Heart right ventricle (tissue), 16 donors: ENCODE measurements at regions not wholly inside any gene's neighbourhood (a gene's known extent, or its start where the extent isn't known, plus 50 kb on each side); places are given as distances from the start of the nearest gene placed in this dataset.

ENCODE experiments used
- ATAC-seq, 8 donors: fragments of 200-7000 bp; cut with Tn5 transposase; one replicate each; pipeline ENCODE4 v1.9.1; 2020; ENCODE audit warnings: mild to moderate bottlenecking in 8 of 8, moderate library complexity in 8 of 8, moderate number of reproducible peaks in 1 of 8
- DNase-seq, 2 donors: peaks; one replicate each; pipeline ENCODE4 v3.0.0-alpha.2; 2020
- H3K27ac ChIP-seq, 10 donors: fragments of 200-600 bp; sonication (generic) in 2 of 10; one replicate each; pipeline versions ENCODE4 v1.5.0 to v1.8.0; 2020 to 2022; ENCODE audit warnings: mild to moderate bottlenecking in 3 of 10
- H3K27me3 ChIP-seq, 7 donors: fragments of 200-600 bp; one replicate each; pipeline ENCODE4 v1.8.0; 2021 to 2022; ENCODE audit warnings: mild to moderate bottlenecking in 2 of 7
- H3K36me3 ChIP-seq, 9 donors: fragments of 200-600 bp; sonication (generic) in 1 of 9; one replicate each; pipeline versions ENCODE4 v1.5.0 to v1.8.0; 2020 to 2022; ENCODE audit warnings: mild to moderate bottlenecking in 2 of 9
- H3K4me1 ChIP-seq, 9 donors: fragments of 200-600 bp; sonication (generic) in 1 of 9; one replicate each; pipeline versions ENCODE4 v1.5.0 to v1.8.0; 2020 to 2022; ENCODE audit warnings: mild to moderate bottlenecking in 4 of 9
- H3K4me3 ChIP-seq, 10 donors: fragments of 200-600 bp; sonication (generic) in 2 of 10; one replicate each; pipeline versions ENCODE4 v1.5.0 to v1.8.0; 2020 to 2022; ENCODE audit warnings: mild to moderate bottlenecking in 7 of 10, moderate library complexity in 2 of 10
- H3K9me3 ChIP-seq, 11 donors: fragments of 200-600 bp in 10 of 11; sonication (generic) in 2 of 11; one replicate each; pipeline versions ENCODE4 v1.5.0 to v1.8.0; 2013 to 2022; ENCODE audit warnings: mild to moderate bottlenecking in 2 of 11, control low read depth in 1 of 11, moderate library complexity in 1 of 11
- CTCF ChIP-seq, 9 donors: fragments of 200-600 bp; sonication (generic) in 2 of 9; IDR thresholded peaks; one replicate each; pipeline versions ENCODE4 v1.5.0 to v1.8.0; 2021 to 2022; ENCODE audit warnings: antibody characterized with exemption in 9 of 9, mild to moderate bottlenecking in 5 of 9, moderate library complexity in 1 of 9
- WGBS, 2 donors: extraction: QIAGEN DNeasy Blood & Tissue Kit; methylation state at CpG; one replicate each; pipeline ENCODE4 v1.1.7; 2013; ENCODE audit warnings: inconsistent platforms in 1 of 2; 5-methylcytosine and 5-hydroxymethylcytosine counted together
- intact Hi-C, 10 donors: fragments of 100-400 bp; cut with DNase I; formaldehyde crosslinking; loops; one replicate each; pipeline versions ENCODE4 v1.11.1 to v1.14.2; 2022
- donor health status: Arrhythmogenic right ventricular cardiomyopathy.
- donor health status: ischemic (EF 13 %, LVEDD 7.1; RV severe dilation, severe dysfunction).
- donor health status: healthy with polysubstance abuse.
- donor health status: DM: no; HTN: yes; CAD: no.
- donor health status: DM: no; HTN: no; CAD: no.
- donor health status: ischemic (EF 25% LVEDD 6.9; RV normal size, moderate dysfunction).
- donor health status: ischemic (EF 25% LVEDD 5.7; RV mildly dilated, moderate dysfunction).
- donor health status: healthy.
- donor health status: DM: yes; HTN: yes; CAD: no.
- donor health status: Ischemic cardiomyopathy.
- donor health status: ischemic (EF 35%, LVEDD 5.7; RV mildly dilated, moderate dysfunction).
- donor health status: nonischemic (EF 11% LVEDD 7.7; RV severe dilation, severe dysfunction).
- donor health status: DM: yes; HTN: yes; CAD: no.
- donor health status: PGD.
- donor health status: ischemic (EF 29% LVEDD 5.4; RV normal size, mild dysfunction).
- donor health status: nonischemic (EF 23%, LVEDD 6.1; RV moderate dilation, normal function).

GRCh38 chr15:95912728-95913127 is 417.8 kb upstream of the NR2F2 start:
- H3K4me1 ChIP-seq, result no peaks in the 10 kb centered on the region
- no peaks in the 10 kb centered on the region for H3K9me3 ChIP-seq
- DNase-seq (no peak), ATAC-seq (no peak)
- 87 to 94% methylated on average over 2 of the region's 2 CpGs for whole genome bisulfite sequencing, 2 donors
- peaks cover 0 to 8% (median 0%) of the 10 kb centered on the region in 7 donors for H3K27me3 ChIP-seq
- no peak for TF ChIP-seq CTCF (IDR thresholded peaks at IDR 0.05)
- no peaks in the 10 kb centered on the region for H3K36me3 ChIP-seq
- intact Hi-C loops, result no loop called here
- no peak overlapping the region for H3K27ac ChIP-seq
- H3K4me3 ChIP-seq, result no peak overlapping the region

GRCh38 chr15:95916568-95916967 is 413.9 kb upstream of the NR2F2 start:
- intact Hi-C loops, result no loop called here

GRCh38 chr15:95918525-95918924 is 412.0 kb upstream of the NR2F2 start:
- intact Hi-C loops, result no loop called here
- Histone ChIP-seq H3K4me1 (no peaks in the 10 kb centered on the region), H3K27me3 (no peaks in the 10 kb centered on the region), H3K36me3 (no peaks in the 10 kb centered on the region), H3K9me3 (no peaks in the 10 kb centered on the region), H3K27ac (no peak overlapping the region), H3K4me3 (no peak overlapping the region)
- DNase-seq (no peak), ATAC-seq (no peak)
- WGBS, 2 donors, result 97 to 98% methylated on average over 3 of the region's 3 CpGs
- TF ChIP-seq CTCF (IDR thresholded peaks at IDR 0.05), result no peak

More at GRCh38 chr15:95916568-95916967, 413.9 kb upstream of the NR2F2 start:
- no peaks in the 10 kb centered on the region for H3K27me3 ChIP-seq
- no peak overlapping the region for H3K4me3 ChIP-seq
- no peaks in the 10 kb centered on the region for H3K9me3 ChIP-seq
- ATAC-seq (no peak), DNase-seq (no peak)
- H3K4me1 ChIP-seq, result no peaks in the 10 kb centered on the region
- TF ChIP-seq CTCF (IDR thresholded peaks at IDR 0.05), result no peak
- WGBS, 2 donors, result 69% methylated on average over 3 of the region's 3 CpGs
- H3K36me3 ChIP-seq, result no peaks in the 10 kb centered on the region
- H3K27ac ChIP-seq, result no peak overlapping the region

GRCh38 chr15:95919460-95919859 is 411.0 kb upstream of the NR2F2 start:
- intact Hi-C loops, result no loop called here
- Histone ChIP-seq H3K27ac (no peak overlapping the region), H3K36me3 (no peaks in the 10 kb centered on the region), H3K9me3 (no peaks in the 10 kb centered on the region), H3K4me3 (no peak overlapping the region), H3K27me3 (no peaks in the 10 kb centered on the region), H3K4me1 (no peaks in the 10 kb centered on the region)
- 74 to 93% methylated on average over 1 of the region's 1 CpG for WGBS, 2 donors
- no peak for DNase-seq
- TF ChIP-seq CTCF (IDR thresholded peaks at IDR 0.05), result no peak
- no peak for ATAC-seq

GRCh38 chr15:95921404-95921803 is 409.1 kb upstream of the NR2F2 start:
- DNase-seq, result no peak

More at GRCh38 chr15:95921404-95921803, 409.1 kb upstream of the NR2F2 start:
- H3K4me1 ChIP-seq, result no peaks in the 10 kb centered on the region
- no peak overlapping the region for H3K27ac ChIP-seq
- H3K27me3 ChIP-seq, result no peaks in the 10 kb centered on the region
- TF ChIP-seq CTCF (IDR thresholded peaks at IDR 0.05), result no peak
- H3K9me3 ChIP-seq, result no peaks in the 10 kb centered on the region
- ATAC-seq, result no peak
- no peak overlapping the region for H3K4me3 ChIP-seq
- no peaks in the 10 kb centered on the region for H3K36me3 ChIP-seq
- intact Hi-C loops, result no loop called here
